AG20443 (cell line): ENCODE measurements at regions not wholly inside any gene's neighbourhood (a gene's known extent, or its start where the extent isn't known, plus 50 kb on each side); places are given as distances from the start of the nearest gene placed in this dataset.

Experiments
- DNase-seq: peaks from one replicate; pipeline ENCODE4 v3.0.0; 2012; ENCODE audit warnings: low spot score, mixed read lengths

GRCh38 chr14:78073028-78073427 is 97.1 kb upstream of the NRXN3 start:
- DNase-seq, result no peak

GRCh38 chr14:78074561-78074960 is 95.6 kb upstream of the NRXN3 start:
- DNase-seq, result no peak

GRCh38 chr14:78075033-78075432 is 95.1 kb upstream of the NRXN3 start:
- DNase-seq, result no peak

GRCh38 chr14:78075555-78076277 is 94.5 kb upstream of the NRXN3 start:
- DNase-seq, result no peak

- DNase-seq, result no peak
These were observed 88.9 kb upstream of the NRXN3 start for GRCh38 chr14:78081245-78081644.

GRCh38 chr14:78083837-78084236 is 86.3 kb upstream of the NRXN3 start:
- no peak for DNase-seq

GRCh38 chr14:78086342-78086741 is 83.8 kb upstream of the NRXN3 start:
- DNase-seq, result no peak

- DNase-seq, result no peak
These were observed 81.3 kb upstream of the NRXN3 start for GRCh38 chr14:78088916-78089315.

- no peak for DNase-seq
These were observed 79.3 kb upstream of the NRXN3 start for GRCh38 chr14:78090864-78091263.

- DNase-seq, result no peak
These were observed 78.8 kb upstream of the NRXN3 start for GRCh38 chr14:78091361-78091760.

GRCh38 chr14:78092040-78092439 is 78.1 kb upstream of the NRXN3 start:
- DNase-seq, result no peak

GRCh38 chr14:78103271-78103670 is 66.9 kb upstream of the NRXN3 start:
- DNase-seq, result no peak

- DNase-seq, result no peak
These were observed 66.0 kb upstream of the NRXN3 start for GRCh38 chr14:78104160-78104559.

GRCh38 chr14:78104655-78105054 is 65.5 kb upstream of the NRXN3 start:
- no peak for DNase-seq

- no peak for DNase-seq
These were observed 63.8 kb upstream of the NRXN3 start for GRCh38 chr14:78106381-78106780.

- DNase-seq, result no peak
These were observed 63.0 kb upstream of the NRXN3 start for GRCh38 chr14:78107166-78107565.

- DNase-seq, result no peak
These were observed 50.7 kb upstream of the NRXN3 start for GRCh38 chr14:78119440-78119839.
